Activated CD4-positive, alpha-beta T cell treated with anti-CD3 and anti-CD28 coated beads for 24 hours (primary cell): ENCODE measurements at regions not wholly inside any gene's neighbourhood (a gene's known extent, or its start where the extent isn't known, plus 50 kb on each side); places are given as distances from the start of the nearest gene placed in this dataset.

Experiments
- DNase-seq, 2 donors: peaks; one replicate each; pipeline ENCODE4 v3.0.0-alpha.2; 2020; ENCODE audit warnings: low read depth in 2 of 2

- DNase-seq: no peak
These were observed 255.7 kb upstream of the SORCS1 start for GRCh38 chr10:107420196-107420595.

GRCh38 chr10:107418085-107418806, 253.7 kb upstream of the SORCS1 start:
- DNase-seq: no peak

- DNase-seq: no peak
These were observed 252.9 kb upstream of the SORCS1 start for GRCh38 chr10:107417446-107417845.

- DNase-seq: no peak
These were observed 250.9 kb upstream of the SORCS1 start for GRCh38 chr10:107415446-107415845.

GRCh38 chr10:107413971-107414370, 249.5 kb upstream of the SORCS1 start:
- DNase-seq: no peak

- no peak for DNase-seq
These were observed 245.0 kb upstream of the SORCS1 start for GRCh38 chr10:107409522-107409921.

GRCh38 chr10:107398115-107398514, 233.6 kb upstream of the SORCS1 start:
- DNase-seq: no peak

GRCh38 chr10:107391901-107392300, 227.4 kb upstream of the SORCS1 start:
- no peak for DNase-seq

- no peak for DNase-seq
These were observed 226.1 kb upstream of the SORCS1 start for GRCh38 chr10:107390563-107390962.

- no peak for DNase-seq
These were observed 218.9 kb upstream of the SORCS1 start for GRCh38 chr10:107383357-107383756.

- DNase-seq: no peak
These were observed 215.1 kb upstream of the SORCS1 start for GRCh38 chr10:107379601-107380000.

GRCh38 chr10:107371801-107372200, 207.3 kb upstream of the SORCS1 start:
- no peak for DNase-seq

- no peak for DNase-seq
These were observed 200.4 kb upstream of the SORCS1 start for GRCh38 chr10:107364872-107365271.

GRCh38 chr10:107362306-107362705, 197.8 kb upstream of the SORCS1 start:
- no peak for DNase-seq

- no peak for DNase-seq
These were observed 192.5 kb upstream of the SORCS1 start for GRCh38 chr10:107357033-107357432.

GRCh38 chr10:107356396-107356795, 191.9 kb upstream of the SORCS1 start:
- no peak for DNase-seq

GRCh38 chr10:107342711-107343110, 178.2 kb upstream of the SORCS1 start:
- DNase-seq: no peak

GRCh38 chr10:107341281-107341680, 176.8 kb upstream of the SORCS1 start:
- no peak for DNase-seq

GRCh38 chr10:107340326-107340725, 175.8 kb upstream of the SORCS1 start:
- no peak for DNase-seq

GRCh38 chr10:107336061-107336460, 171.6 kb upstream of the SORCS1 start:
- no peak for DNase-seq

- no peak for DNase-seq
These were observed 153.1 kb upstream of the SORCS1 start for GRCh38 chr10:107317592-107317991.

- no peak for DNase-seq
These were observed 138.7 kb upstream of the SORCS1 start for GRCh38 chr10:107303203-107303602.

GRCh38 chr10:107299606-107300005, 135.1 kb upstream of the SORCS1 start:
- DNase-seq: no peak

GRCh38 chr10:107284187-107284586, 119.7 kb upstream of the SORCS1 start:
- DNase-seq: no peak
